Erythroblast (primary cell): ENCODE measurements at regions not wholly inside any gene's neighbourhood (a gene's known extent, or its start where the extent isn't known, plus 50 kb on each side); places are given as distances from the start of the nearest gene placed in this dataset.

Experiments
- GATA1 ChIP-seq: IDR thresholded peaks from 2 replicates; pipeline ENCODE4 v1.6.1; 2011; ENCODE audit warnings: low read depth, mild to moderate bottlenecking, control low read depth, low read length, moderate library complexity
- POLR2A ChIP-seq: IDR thresholded peaks from 2 replicates; pipeline ENCODE4 v1.6.1; 2011; ENCODE audit warnings: mild to moderate bottlenecking, low read length

- no peak for TF ChIP-seq POLR2A
- TF ChIP-seq GATA1: no peak
Observed at GRCh38 chr6:90859612-90860011, 272.7 kb upstream of the MAP3K7 start.
